Tibial nerve (tissue), 4 donors: ENCODE measurements at regions not wholly inside any gene's neighbourhood (a gene's known extent, or its start where the extent isn't known, plus 50 kb on each side); places are given as distances from the start of the nearest gene placed in this dataset.

Source experiments
- DNase-seq, 2 donors: peaks; one replicate each; pipeline ENCODE4 v3.0.0-alpha.2; 2019; ENCODE audit warnings: low spot score in 2 of 2
- H3K27ac ChIP-seq, 4 donors: fragments of 200-600 bp; sonication (generic) in 3 of 4; one replicate each; pipeline ENCODE4 v1.5.1; 2017 to 2019; ENCODE audit warnings: mild to moderate bottlenecking in 1 of 4
- H3K27me3 ChIP-seq, 2 donors: fragments of 200-600 bp; sonication (generic) in 1 of 2; one replicate each; pipeline versions ENCODE4 v1.5.1 to v1.6.0; 2017 to 2019
- H3K36me3 ChIP-seq, 3 donors: fragments of 200-600 bp; sonication (generic); one replicate each; pipeline ENCODE4 v1.5.1; 2018 to 2019
- H3K4me1 ChIP-seq, 4 donors: fragments of 200-600 bp; sonication (generic) in 3 of 4; one replicate each; pipeline ENCODE4 v1.5.1; 2017 to 2019
- H3K4me3 ChIP-seq, 4 donors: fragments of 200-600 bp; sonication (generic) in 3 of 4; one replicate each; pipeline ENCODE4 v1.5.1; 2017 to 2019; ENCODE audit warnings: mild to moderate bottlenecking in 1 of 4, moderate library complexity in 1 of 4
- H3K9me3 ChIP-seq, 4 donors: fragments of 200-600 bp; sonication (generic) in 3 of 4; one replicate each; pipeline ENCODE4 v1.5.1; 2017 to 2019
- EP300 ChIP-seq, 2 donors: sonication (generic); formaldehyde crosslinking; IDR thresholded peaks; one replicate each; pipeline ENCODE4 v1.6.1; 2017; ENCODE audit warnings: antibody characterized with exemption in 2 of 2, mild to moderate bottlenecking in 1 of 2
- POLR2A ChIP-seq, 2 donors: fragments of 450-650 bp; IDR thresholded peaks; one replicate each; pipeline ENCODE4 v1.6.1; 2017; ENCODE audit warnings: antibody characterized with exemption in 2 of 2, mild to moderate bottlenecking in 2 of 2, moderate library complexity in 2 of 2
- WGBS, 2 donors: methylation state at CpG; one replicate each; pipeline ENCODE4 v1.1.5; 2018; 5-methylcytosine and 5-hydroxymethylcytosine counted together
- TF ChIP-seq, protein P1 (sequence below), 5 experiments: fragments of 200-600 bp in 3 of 5; fragments of 450-650 bp in 2 of 5; sonication (generic) in 3 of 5; IDR thresholded peaks; one replicate each; pipeline ENCODE4 v1.5.1; 2016 to 2019; ENCODE audit warnings: antibody characterized with exemption in 5 of 5, mild to moderate bottlenecking in 3 of 5, moderate library complexity in 2 of 5

DNA sequence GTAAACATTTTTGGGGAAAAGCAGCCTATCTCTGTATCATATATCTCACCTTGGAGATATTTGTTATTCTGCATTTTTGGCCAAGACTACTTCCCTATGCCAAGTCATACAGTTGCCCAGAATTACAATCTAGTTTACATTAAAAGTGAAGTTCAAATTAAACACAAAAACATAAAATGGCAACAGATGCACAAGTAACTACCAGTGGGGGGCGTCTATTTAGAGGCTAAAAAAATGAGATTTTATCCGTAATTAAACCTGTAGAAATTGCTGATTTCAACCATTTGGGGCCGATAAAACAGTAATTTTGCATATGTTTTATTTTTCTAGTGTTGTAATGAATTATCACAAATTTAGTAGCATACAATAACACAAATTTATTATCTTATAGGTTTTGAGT lies 787.1 kb upstream of the CHD1 start:
- Histone ChIP-seq H3K27me3 (no peaks in the 10 kb centered on the region), H3K4me1 (no peaks in the 10 kb centered on the region), H3K4me3 (no peak overlapping the region), H3K9me3 (peaks cover 0 to 7% (median 0%) of the 10 kb centered on the region in 4 donors), H3K27ac (no peak overlapping the region), H3K36me3 (no peaks in the 10 kb centered on the region)
- WGBS, 2 donors = 78 to 82% methylated on average over 3 of the region's 3 CpGs
- TF ChIP-seq POLR2A (IDR thresholded peaks at IDR 0.05) (no peak), EP300 (IDR thresholded peaks at IDR 0.05) (no peak)
- TF ChIP-seq, protein P1, sequence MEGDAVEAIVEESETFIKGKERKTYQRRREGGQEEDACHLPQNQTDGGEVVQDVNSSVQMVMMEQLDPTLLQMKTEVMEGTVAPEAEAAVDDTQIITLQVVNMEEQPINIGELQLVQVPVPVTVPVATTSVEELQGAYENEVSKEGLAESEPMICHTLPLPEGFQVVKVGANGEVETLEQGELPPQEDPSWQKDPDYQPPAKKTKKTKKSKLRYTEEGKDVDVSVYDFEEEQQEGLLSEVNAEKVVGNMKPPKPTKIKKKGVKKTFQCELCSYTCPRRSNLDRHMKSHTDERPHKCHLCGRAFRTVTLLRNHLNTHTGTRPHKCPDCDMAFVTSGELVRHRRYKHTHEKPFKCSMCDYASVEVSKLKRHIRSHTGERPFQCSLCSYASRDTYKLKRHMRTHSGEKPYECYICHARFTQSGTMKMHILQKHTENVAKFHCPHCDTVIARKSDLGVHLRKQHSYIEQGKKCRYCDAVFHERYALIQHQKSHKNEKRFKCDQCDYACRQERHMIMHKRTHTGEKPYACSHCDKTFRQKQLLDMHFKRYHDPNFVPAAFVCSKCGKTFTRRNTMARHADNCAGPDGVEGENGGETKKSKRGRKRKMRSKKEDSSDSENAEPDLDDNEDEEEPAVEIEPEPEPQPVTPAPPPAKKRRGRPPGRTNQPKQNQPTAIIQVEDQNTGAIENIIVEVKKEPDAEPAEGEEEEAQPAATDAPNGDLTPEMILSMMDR (IDR thresholded peaks at IDR 0.05) = no peak
- DNase-seq = no peak

DNA sequence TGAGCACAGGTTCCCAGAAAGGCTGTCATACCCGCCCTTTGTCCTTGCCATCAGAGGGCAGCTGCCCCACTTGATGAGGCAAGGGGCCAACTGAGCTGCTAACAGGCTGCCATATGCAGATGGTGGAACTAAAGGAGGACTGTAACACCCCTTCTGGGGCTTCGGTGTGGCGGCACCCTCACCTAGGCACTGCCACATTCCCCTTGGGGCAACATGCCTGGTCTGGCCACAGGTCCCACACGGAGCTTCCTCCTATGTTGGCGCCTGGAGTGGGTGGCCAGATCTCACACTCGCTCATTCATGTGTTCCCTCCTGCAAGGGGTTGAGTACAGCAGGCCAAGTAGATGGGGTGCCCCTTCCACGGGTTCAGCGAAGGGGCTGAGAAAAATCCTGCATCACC lies 777.4 kb upstream of the CHD1 start:
- no peak for DNase-seq
- 80 to 93% methylated on average over 6 to 8 of the region's 8 CpGs for WGBS, 2 donors
- Histone ChIP-seq H3K27ac (no peak overlapping the region), H3K4me3 (no peak overlapping the region), H3K36me3 (no peaks in the 10 kb centered on the region), H3K4me1 (no peaks in the 10 kb centered on the region), H3K27me3 (no peaks in the 10 kb centered on the region), H3K9me3 (peaks cover 0 to 3% (median 0%) of the 10 kb centered on the region in 4 donors)
- TF ChIP-seq EP300 (IDR thresholded peaks at IDR 0.05) = no peak
- no peak for TF ChIP-seq POLR2A (IDR thresholded peaks at IDR 0.05)
- TF ChIP-seq, protein P1 (IDR thresholded peaks at IDR 0.05) = no peak

DNA sequence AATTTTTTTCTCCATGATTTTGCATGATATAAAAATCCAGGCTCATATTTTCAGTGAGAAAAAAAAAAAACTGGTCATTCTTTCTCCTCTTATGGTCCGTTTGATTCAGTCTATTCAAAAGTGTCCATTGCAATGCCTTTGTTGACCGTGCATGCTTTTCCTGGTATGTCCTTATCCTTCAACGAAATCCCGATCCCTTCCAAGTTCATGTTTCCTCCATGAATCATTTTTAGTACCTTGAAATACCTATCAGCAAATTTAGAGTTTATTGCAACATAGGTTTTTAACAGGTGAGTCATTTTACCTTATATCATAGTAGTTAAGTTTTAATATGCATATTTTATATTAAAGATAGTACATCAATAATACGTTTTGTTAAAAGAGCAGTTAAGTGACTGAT lies 773.8 kb upstream of the CHD1 start:
- 88 to 89% methylated on average over 5 of the region's 5 CpGs for WGBS, 2 donors
- Histone ChIP-seq H3K36me3 (no peaks in the 10 kb centered on the region), H3K4me3 (no peak overlapping the region), H3K27me3 (no peaks in the 10 kb centered on the region), H3K27ac (no peak overlapping the region), H3K9me3 (peaks cover 0 to 3% (median 0%) of the 10 kb centered on the region in 4 donors), H3K4me1 (no peaks in the 10 kb centered on the region)
- DNase-seq = no peak
- TF ChIP-seq, protein P1 (IDR thresholded peaks at IDR 0.05) = no peak
- no peak for TF ChIP-seq POLR2A (IDR thresholded peaks at IDR 0.05)
- no peak for TF ChIP-seq EP300 (IDR thresholded peaks at IDR 0.05)

- 88 to 90% methylated on average over 10 of the region's 10 CpGs for WGBS, 2 donors
- H3K27ac ChIP-seq = no peak overlapping the region
- H3K4me1 ChIP-seq = no peaks in the 10 kb centered on the region
- no peak overlapping the region for H3K4me3 ChIP-seq
- DNase-seq = no peak
- H3K36me3 ChIP-seq = no peaks in the 10 kb centered on the region
- no peaks in the 10 kb centered on the region for H3K9me3 ChIP-seq
- no peaks in the 10 kb centered on the region for H3K27me3 ChIP-seq
- TF ChIP-seq POLR2A (IDR thresholded peaks at IDR 0.05) (no peak), EP300 (IDR thresholded peaks at IDR 0.05) (no peak)
- TF ChIP-seq, protein P1 (IDR thresholded peaks at IDR 0.05) = no peak
Observed at GRCh38 chr5:99694884-99695283, 766.1 kb upstream of the CHD1 start.

GRCh38 chr5:99686538-99686937 lies 757.7 kb upstream of the CHD1 start:
- Histone ChIP-seq H3K4me1 (no peaks in the 10 kb centered on the region), H3K27me3 (no peaks in the 10 kb centered on the region), H3K9me3 (no peaks in the 10 kb centered on the region), H3K4me3 (no peak overlapping the region), H3K27ac (no peak overlapping the region), H3K36me3 (no peaks in the 10 kb centered on the region)
- TF ChIP-seq, protein P1 (IDR thresholded peaks at IDR 0.05) = no peak
- no peak for DNase-seq
- WGBS, 2 donors = 74 to 75% methylated on average over 7 of the region's 7 CpGs
